Ishikawa (cell line): ENCODE measurements at regions not wholly inside any gene's neighbourhood (a gene's known extent, or its start where the extent isn't known, plus 50 kb on each side); places are given as distances from the start of the nearest gene placed in this dataset.

Source experiments
- CEBPB ChIP-seq: IDR thresholded peaks from 2 replicates; pipeline ENCODE4 v1.6.1; 2012
- CREB1 ChIP-seq: IDR thresholded peaks from 2 replicates; pipeline ENCODE4 v1.6.1; 2012; ENCODE audit warnings: low read depth
- EGR1 ChIP-seq: IDR thresholded peaks from 2 replicates; pipeline ENCODE4 v1.6.1; 2012
- EP300 ChIP-seq: IDR thresholded peaks from 2 replicates; pipeline ENCODE4 v1.6.1; 2012; ENCODE audit warnings: borderline replicate concordance
- FOXM1 ChIP-seq: IDR thresholded peaks from 2 replicates; pipeline ENCODE4 v1.6.1; 2012; ENCODE audit warnings: low read depth, borderline replicate concordance
- MAX ChIP-seq: IDR thresholded peaks from 2 replicates; pipeline ENCODE4 v1.6.1; 2012
- NFIC ChIP-seq: IDR thresholded peaks from 2 replicates; pipeline ENCODE4 v1.6.1; 2012
- RAD21 ChIP-seq: IDR thresholded peaks from 2 replicates; pipeline ENCODE4 v1.6.1; 2012; ENCODE audit warnings: low read depth
- REST ChIP-seq: IDR thresholded peaks from 2 replicates; pipeline ENCODE4 v1.6.1; 2012; ENCODE audit warnings: low read depth, mild to moderate bottlenecking
- TAF1 ChIP-seq: IDR thresholded peaks from 2 replicates; pipeline ENCODE4 v1.6.1; 2012; ENCODE audit warnings: low read depth, mild to moderate bottlenecking
- TCF12 ChIP-seq: IDR thresholded peaks from 2 replicates; pipeline ENCODE4 v1.6.1; 2012; ENCODE audit warnings: low read depth
- TEAD4 ChIP-seq: IDR thresholded peaks from 2 replicates; pipeline ENCODE4 v1.6.1; 2012
- USF1 ChIP-seq: IDR thresholded peaks from 2 replicates; pipeline ENCODE4 v1.6.1; 2012
- YY1 ChIP-seq: IDR thresholded peaks from 2 replicates; pipeline ENCODE4 v1.6.1; 2012; ENCODE audit warnings: low read depth
- ZBTB7A ChIP-seq: IDR thresholded peaks from 2 replicates; pipeline ENCODE4 v1.6.1; 2012; ENCODE audit warnings: low read depth

GRCh38 chr3:116802651-116803050, 93.1 kb downstream of the TUSC7 start:
- TF ChIP-seq CREB1 (no peak), EGR1 (no peak), TAF1 (no peak), YY1 (no peak)

GRCh38 chr3:116806351-116806750, 96.8 kb downstream of the TUSC7 start:
- TF ChIP-seq NFIC (no peak), MAX (no peak), RAD21 (no peak)

- TF ChIP-seq MAX = no peak
- no peak for TF ChIP-seq TAF1
Observed at GRCh38 chr3:116808725-116809124, 99.1 kb downstream of the TUSC7 start.

- no peak for TF ChIP-seq TCF12
Observed at GRCh38 chr3:116809208-116809607, 99.6 kb downstream of the TUSC7 start.

- TF ChIP-seq RAD21 (no peak), CREB1 (no peak), TEAD4 (no peak), USF1 (no peak), YY1 (no peak), EP300 (no peak), MAX (no peak), ZBTB7A (no peak), EGR1 (no peak), NFIC (no peak)
Observed at GRCh38 chr3:116811754-116812153, 102.2 kb downstream of the TUSC7 start.

- TF ChIP-seq MAX = no peak
- no peak for TF ChIP-seq CREB1
- TF ChIP-seq EGR1 = no peak
- TF ChIP-seq RAD21 = no peak
- no peak for TF ChIP-seq TEAD4
- no peak for TF ChIP-seq FOXM1
- TF ChIP-seq ZBTB7A = no peak
- TF ChIP-seq YY1 = no peak
- no peak for TF ChIP-seq CEBPB
- no peak for TF ChIP-seq REST
Observed at GRCh38 chr3:116812949-116813348, 103.4 kb downstream of the TUSC7 start.

GRCh38 chr3:116815321-116815720, 105.7 kb downstream of the TUSC7 start:
- TF ChIP-seq NFIC = no peak
- no peak for TF ChIP-seq EP300
- no peak for TF ChIP-seq EGR1
- no peak for TF ChIP-seq MAX
- no peak for TF ChIP-seq TEAD4
- no peak for TF ChIP-seq REST
- no peak for TF ChIP-seq TAF1
- no peak for TF ChIP-seq RAD21
- TF ChIP-seq USF1 = no peak
- no peak for TF ChIP-seq ZBTB7A
- no peak for TF ChIP-seq CEBPB
